HepG2 (cell line): ENCODE measurements at regions not wholly inside any gene's neighbourhood (a gene's known extent, or its start where the extent isn't known, plus 50 kb on each side); places are given as distances from the start of the nearest gene placed in this dataset.

Experiments used
- MZF1 ChIP-seq: sonication (generic); formaldehyde crosslinking; IDR thresholded peaks from 2 replicates; pipeline ENCODE4 v1.8.1; 2023; ENCODE audit warnings: mild to moderate bottlenecking, missing genetic modification reagents, borderline replicate concordance
- ZKSCAN8 ChIP-seq: IDR thresholded peaks from 2 replicates; pipeline ENCODE4 v1.6.1; 2016; ENCODE audit warnings: borderline replicate concordance, missing genetic modification reagents, missing compliant biosample characterization
- ZNF253 ChIP-seq: sonication (generic); formaldehyde crosslinking; IDR thresholded peaks from 2 replicates; pipeline ENCODE4 v1.8.0; 2022; ENCODE audit warnings: mild to moderate bottlenecking, missing genetic modification reagents, borderline replicate concordance
- TF ChIP-seq, protein P1 (sequence below): sonication (generic); formaldehyde crosslinking; IDR thresholded peaks from 2 replicates; pipeline ENCODE4 v1.4.0; 2020; ENCODE audit warnings: missing genetic modification reagents, borderline replicate concordance

GRCh38 chr2:108111936-108112335 lies 125.6 kb downstream of the SLC5A7 start:
- no peak for TF ChIP-seq MZF1 (CRISPR knock-in tag)
- TF ChIP-seq ZKSCAN8 (CRISPR knock-in tag): no peak
- TF ChIP-seq ZNF253 (CRISPR knock-in tag): no peak
- TF ChIP-seq, protein P1, sequence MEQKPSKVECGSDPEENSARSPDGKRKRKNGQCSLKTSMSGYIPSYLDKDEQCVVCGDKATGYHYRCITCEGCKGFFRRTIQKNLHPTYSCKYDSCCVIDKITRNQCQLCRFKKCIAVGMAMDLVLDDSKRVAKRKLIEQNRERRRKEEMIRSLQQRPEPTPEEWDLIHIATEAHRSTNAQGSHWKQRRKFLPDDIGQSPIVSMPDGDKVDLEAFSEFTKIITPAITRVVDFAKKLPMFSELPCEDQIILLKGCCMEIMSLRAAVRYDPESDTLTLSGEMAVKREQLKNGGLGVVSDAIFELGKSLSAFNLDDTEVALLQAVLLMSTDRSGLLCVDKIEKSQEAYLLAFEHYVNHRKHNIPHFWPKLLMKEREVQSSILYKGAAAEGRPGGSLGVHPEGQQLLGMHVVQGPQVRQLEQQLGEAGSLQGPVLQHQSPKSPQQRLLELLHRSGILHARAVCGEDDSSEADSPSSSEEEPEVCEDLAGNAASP (CRISPR knock-in tag): no peak
